Adipocyte (in vitro differentiated cells): ENCODE measurements at regions not wholly inside any gene's neighbourhood (a gene's known extent, or its start where the extent isn't known, plus 50 kb on each side); places are given as distances from the start of the nearest gene placed in this dataset.

Source experiments
- DNase-seq: peaks from one replicate; pipeline ENCODE4 v3.0.0-alpha.2; 2015; ENCODE audit warnings: low read depth
- H3K27me3 ChIP-seq: replicated peaks from 2 replicates; pipeline ENCODE4 v1.7.0; 2013; ENCODE audit warnings: mild to moderate bottlenecking, low read length, moderate library complexity; ENCODE audit not compliant: control insufficient read depth, insufficient read depth
- H3K36me3 ChIP-seq: 2 replicates; pipeline ENCODE4 v1.7.0; 2013; ENCODE audit warnings: low read length, mild to moderate bottlenecking, moderate library complexity; ENCODE audit not compliant: control insufficient read depth, insufficient read depth, severe bottlenecking
- H3K4me1 ChIP-seq: 2 replicates; pipeline ENCODE4 v1.7.0; 2013; ENCODE audit warnings: mild to moderate bottlenecking, low read length, moderate library complexity; ENCODE audit not compliant: control insufficient read depth, insufficient read depth
- H3K4me3 ChIP-seq: 2 replicates; pipeline ENCODE4 v1.7.0; 2013; ENCODE audit warnings: mild to moderate bottlenecking, low read length, moderate library complexity
- H3K9ac ChIP-seq: 2 replicates; pipeline ENCODE4 v1.7.0; 2013; ENCODE audit warnings: mild to moderate bottlenecking, low read length, moderate library complexity
- H3K9me3 ChIP-seq: 2 replicates; pipeline ENCODE4 v1.7.0; 2013; ENCODE audit warnings: mild to moderate bottlenecking, low read length, moderate library complexity; ENCODE audit not compliant: control insufficient read depth

- no peak for DNase-seq
- peaks cover 20% of the 10 kb centered on the region for H3K27me3 ChIP-seq
- no peak overlapping the region for H3K4me3 ChIP-seq
- no peaks in the 10 kb centered on the region for H3K36me3 ChIP-seq
- H3K9me3 ChIP-seq = peaks cover 7% of the 10 kb centered on the region
- no peak overlapping the region for H3K9ac ChIP-seq
- H3K4me1 ChIP-seq = no peaks in the 10 kb centered on the region
Measured at GRCh38 chr18:25633563-25633962, 281.6 kb upstream of the ZNF521 start.

GRCh38 chr18:25630682-25631081 lies 278.7 kb upstream of the ZNF521 start:
- Histone ChIP-seq H3K9ac (no peak overlapping the region), H3K27me3 (peaks cover 3% of the 10 kb centered on the region), H3K9me3 (peaks cover 19% of the 10 kb centered on the region), H3K36me3 (no peaks in the 10 kb centered on the region), H3K4me3 (no peak overlapping the region), H3K4me1 (no peaks in the 10 kb centered on the region)
- DNase-seq = peak; percentile 28

GRCh38 chr18:25621682-25622081 lies 269.7 kb upstream of the ZNF521 start:
- Histone ChIP-seq H3K4me3 (no peak overlapping the region), H3K9me3 (peaks cover 25% of the 10 kb centered on the region), H3K4me1 (no peaks in the 10 kb centered on the region), H3K36me3 (no peaks in the 10 kb centered on the region), H3K27me3 (no peaks in the 10 kb centered on the region), H3K9ac (no peak overlapping the region)
- DNase-seq = no peak

GRCh38 chr18:25621144-25621543 lies 269.2 kb upstream of the ZNF521 start:
- Histone ChIP-seq H3K36me3 (no peaks in the 10 kb centered on the region), H3K9me3 (peaks cover 25% of the 10 kb centered on the region), H3K9ac (no peak overlapping the region), H3K4me3 (no peak overlapping the region), H3K4me1 (no peaks in the 10 kb centered on the region), H3K27me3 (no peaks in the 10 kb centered on the region)
- no peak for DNase-seq

GRCh38 chr18:25614168-25614567 lies 262.2 kb upstream of the ZNF521 start:
- H3K4me1 ChIP-seq = no peaks in the 10 kb centered on the region
- no peaks in the 10 kb centered on the region for H3K27me3 ChIP-seq
- DNase-seq = no peak
- H3K4me3 ChIP-seq = no peak overlapping the region
- H3K9ac ChIP-seq = no peak overlapping the region
- peaks cover 8% of the 10 kb centered on the region for H3K9me3 ChIP-seq
- H3K36me3 ChIP-seq = no peaks in the 10 kb centered on the region

- peaks cover 15% of the 10 kb centered on the region for H3K9me3 ChIP-seq
- no peaks in the 10 kb centered on the region for H3K36me3 ChIP-seq
- no peak overlapping the region for H3K4me3 ChIP-seq
- no peak for DNase-seq
- no peaks in the 10 kb centered on the region for H3K4me1 ChIP-seq
- no peak overlapping the region for H3K9ac ChIP-seq
- no peaks in the 10 kb centered on the region for H3K27me3 ChIP-seq
Measured at GRCh38 chr18:25612466-25612865, 260.5 kb upstream of the ZNF521 start.

GRCh38 chr18:25608091-25608490 lies 256.1 kb upstream of the ZNF521 start:
- no peaks in the 10 kb centered on the region for H3K27me3 ChIP-seq
- no peak overlapping the region for H3K4me3 ChIP-seq
- DNase-seq = no peak
- H3K9ac ChIP-seq = no peak overlapping the region
- no peaks in the 10 kb centered on the region for H3K36me3 ChIP-seq
- peaks cover 8% of the 10 kb centered on the region for H3K9me3 ChIP-seq
- H3K4me1 ChIP-seq = no peaks in the 10 kb centered on the region

- no peak for DNase-seq
- H3K9me3 ChIP-seq = peaks cover 7% of the 10 kb centered on the region
- no peaks in the 10 kb centered on the region for H3K4me1 ChIP-seq
- H3K9ac ChIP-seq = no peak overlapping the region
- no peaks in the 10 kb centered on the region for H3K27me3 ChIP-seq
- no peaks in the 10 kb centered on the region for H3K36me3 ChIP-seq
- H3K4me3 ChIP-seq = no peak overlapping the region
Measured at GRCh38 chr18:25604894-25605597, 253.1 kb upstream of the ZNF521 start.

GRCh38 chr18:25604196-25604893 lies 252.4 kb upstream of the ZNF521 start:
- Histone ChIP-seq H3K27me3 (no peaks in the 10 kb centered on the region), H3K4me3 (no peak overlapping the region), H3K9me3 (peaks cover 7% of the 10 kb centered on the region), H3K36me3 (no peaks in the 10 kb centered on the region), H3K9ac (no peak overlapping the region), H3K4me1 (no peaks in the 10 kb centered on the region)
- DNase-seq = no peak

GRCh38 chr18:25599443-25599842 lies 247.5 kb upstream of the ZNF521 start:
- DNase-seq = no peak
- Histone ChIP-seq H3K36me3 (no peaks in the 10 kb centered on the region), H3K4me1 (no peaks in the 10 kb centered on the region), H3K27me3 (no peaks in the 10 kb centered on the region), H3K4me3 (no peak overlapping the region), H3K9ac (no peak overlapping the region), H3K9me3 (no peaks in the 10 kb centered on the region)

GRCh38 chr18:25597476-25597875 lies 245.5 kb upstream of the ZNF521 start:
- Histone ChIP-seq H3K36me3 (no peaks in the 10 kb centered on the region), H3K9me3 (no peaks in the 10 kb centered on the region), H3K4me3 (no peak overlapping the region), H3K4me1 (no peaks in the 10 kb centered on the region), H3K9ac (no peak overlapping the region), H3K27me3 (no peaks in the 10 kb centered on the region)
- no peak for DNase-seq
